IPS-18a (cell line): ENCODE measurements at regions not wholly inside any gene's neighbourhood (a gene's known extent, or its start where the extent isn't known, plus 50 kb on each side); places are given as distances from the start of the nearest gene placed in this dataset.
"Not testable (repeated sequence)": the region's sequence is repeated elsewhere in the genome, so short reads cannot be mapped to it uniquely, and the experiment has no call there.

ENCODE experiments used
- H3K27ac ChIP-seq: one replicate; pipeline ENCODE4 v1.5.1; 2013; ENCODE audit warnings: low read length
- H3K27me3 ChIP-seq: one replicate; pipeline ENCODE4 v1.6.1; 2013; ENCODE audit warnings: mild to moderate bottlenecking, low read length; ENCODE audit not compliant: control insufficient read depth, insufficient read depth
- H3K36me3 ChIP-seq: one replicate; pipeline ENCODE4 v1.6.1; 2013; ENCODE audit warnings: low read depth, low read length; ENCODE audit not compliant: control insufficient read depth
- H3K4me1 ChIP-seq: one replicate; pipeline ENCODE4 v1.6.1; 2013; ENCODE audit warnings: low read depth, low read length; ENCODE audit not compliant: control insufficient read depth
- H3K4me3 ChIP-seq: one replicate; pipeline ENCODE4 v1.5.1; 2013; ENCODE audit warnings: low read length
- H3K9ac ChIP-seq: one replicate; pipeline ENCODE4 v1.6.1; 2013; ENCODE audit warnings: mild to moderate bottlenecking, low read length, moderate library complexity
- H3K9me3 ChIP-seq: one replicate; pipeline ENCODE4 v1.6.1; 2013; ENCODE audit warnings: low read depth, low read length; ENCODE audit not compliant: control insufficient read depth

- no peak overlapping the region for H3K9ac ChIP-seq
- no peaks in the 10 kb centered on the region for H3K36me3 ChIP-seq
- no peaks in the 10 kb centered on the region for H3K27me3 ChIP-seq
- peaks cover 15% of the 10 kb centered on the region for H3K4me1 ChIP-seq
- no peaks in the 10 kb centered on the region for H3K9me3 ChIP-seq
- no peak overlapping the region for H3K27ac ChIP-seq
- H3K4me3 ChIP-seq: no peak overlapping the region
Measured at GRCh38 chr1:201640624-201641023, 101.7 kb downstream of the NAV1 start.

GRCh38 chr1:201641524-201642253, 102.8 kb downstream of the NAV1 start:
- H3K9ac ChIP-seq: no peak overlapping the region
- H3K36me3 ChIP-seq: no peaks in the 10 kb centered on the region
- no peak overlapping the region for H3K4me3 ChIP-seq
- no peak overlapping the region for H3K27ac ChIP-seq
- peaks cover 4% of the 10 kb centered on the region for H3K4me1 ChIP-seq
- peaks cover 6% of the 10 kb centered on the region for H3K27me3 ChIP-seq
- H3K9me3 ChIP-seq: no peaks in the 10 kb centered on the region

- H3K27ac ChIP-seq: no peak overlapping the region
- no peaks in the 10 kb centered on the region for H3K36me3 ChIP-seq
- H3K27me3 ChIP-seq: peaks cover 18% of the 10 kb centered on the region
- no peaks in the 10 kb centered on the region for H3K9me3 ChIP-seq
- peaks cover 6% of the 10 kb centered on the region for H3K4me1 ChIP-seq
- no peak overlapping the region for H3K4me3 ChIP-seq
- no peak overlapping the region for H3K9ac ChIP-seq
Measured at GRCh38 chr1:201643835-201644104, 104.8 kb downstream of the NAV1 start.

DNA sequence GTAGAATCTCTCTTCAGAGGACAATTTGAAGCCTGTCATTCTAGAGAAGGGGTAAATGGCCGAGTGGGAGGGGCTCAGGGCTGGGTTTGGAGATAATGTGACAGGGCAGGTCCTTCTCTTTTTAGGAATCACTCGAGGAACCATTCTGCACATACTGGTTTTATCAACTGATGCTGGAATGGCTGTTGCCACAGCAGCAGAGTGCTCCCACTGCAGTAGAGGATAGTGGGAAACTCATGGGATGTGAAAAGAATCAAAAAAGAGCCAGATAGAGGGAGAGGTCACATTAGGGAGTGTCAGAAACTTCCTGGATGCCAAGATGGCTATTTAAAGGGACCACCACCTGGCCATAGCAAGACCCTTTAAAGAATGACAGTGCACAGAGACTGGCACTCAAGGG, 105.3 kb downstream of the NAV1 start:
- Histone ChIP-seq H3K36me3 (no peaks in the 10 kb centered on the region), H3K9me3 (no peaks in the 10 kb centered on the region), H3K9ac (no peak overlapping the region), H3K4me1 (peaks cover 6% of the 10 kb centered on the region), H3K27ac (no peak overlapping the region), H3K4me3 (no peak overlapping the region), H3K27me3 (peaks cover 22% of the 10 kb centered on the region)

DNA sequence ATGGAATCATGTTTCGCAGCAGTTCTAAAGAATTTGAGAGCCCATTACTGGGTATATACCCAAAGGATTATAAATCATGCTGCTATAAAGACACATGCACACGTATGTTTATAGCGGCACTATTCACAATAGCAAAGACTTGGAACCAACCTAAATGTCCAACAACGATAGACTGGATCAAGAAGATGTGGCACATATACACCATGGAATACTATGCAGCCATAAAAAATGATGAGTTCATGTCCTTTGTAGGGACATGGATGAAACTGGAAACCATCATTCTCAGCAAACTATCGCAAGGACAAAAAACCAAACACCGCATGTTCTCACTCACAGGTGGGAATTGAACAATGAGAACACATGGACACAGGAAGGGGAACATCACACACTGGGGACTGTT, 106.1 kb downstream of the NAV1 start:
- H3K4me1 ChIP-seq, H3K9ac ChIP-seq, H3K27ac ChIP-seq, H3K9me3 ChIP-seq, H3K4me3 ChIP-seq, H3K36me3 ChIP-seq: not testable (repeated sequence)
- H3K27me3 ChIP-seq: peaks cover 28% of the 10 kb centered on the region

- no peaks in the 10 kb centered on the region for H3K9me3 ChIP-seq
- no peak overlapping the region for H3K27ac ChIP-seq
- H3K4me1 ChIP-seq: peaks cover 11% of the 10 kb centered on the region
- H3K4me3 ChIP-seq: no peak overlapping the region
- H3K9ac ChIP-seq: no peak overlapping the region
- H3K27me3 ChIP-seq: peaks cover 28% of the 10 kb centered on the region
- no peaks in the 10 kb centered on the region for H3K36me3 ChIP-seq
Measured at GRCh38 chr1:201645956-201646355, 107.0 kb downstream of the NAV1 start.

GRCh38 chr1:201646411-201647022, 107.6 kb downstream of the NAV1 start:
- H3K27ac ChIP-seq: no peak overlapping the region
- peaks cover 17% of the 10 kb centered on the region for H3K4me1 ChIP-seq

DNA sequence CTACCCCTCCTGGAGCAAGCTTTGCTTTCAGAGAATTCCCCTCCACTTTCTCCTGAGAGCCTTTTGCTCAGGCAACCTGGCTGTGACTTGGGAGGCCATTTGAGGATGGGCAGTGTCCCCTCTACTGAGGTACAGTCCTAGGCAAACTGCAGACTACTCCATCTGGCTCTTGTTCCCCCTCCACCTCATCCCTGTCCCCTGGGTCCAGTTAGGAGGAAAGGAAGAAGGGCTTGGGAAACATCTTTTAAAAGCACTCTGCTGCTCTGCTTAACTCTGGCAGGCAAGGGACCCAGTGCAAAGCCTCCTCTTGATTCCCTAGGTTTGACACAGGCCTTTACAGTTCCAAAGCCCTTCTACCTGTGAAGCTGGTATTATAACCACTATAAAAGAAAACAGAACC, 108.2 kb downstream of the NAV1 start:
- Histone ChIP-seq H3K4me1 (peaks cover 20% of the 10 kb centered on the region), H3K27me3 (peaks cover 28% of the 10 kb centered on the region), H3K9me3 (no peaks in the 10 kb centered on the region), H3K4me3 (peak overlapping the region; percentile 85), H3K27ac (no peak overlapping the region), H3K9ac (no peak overlapping the region), H3K36me3 (no peaks in the 10 kb centered on the region)

More at GRCh38 chr1:201646411-201647022, 107.6 kb downstream of the NAV1 start:
- peaks cover 28% of the 10 kb centered on the region for H3K27me3 ChIP-seq
- no peak overlapping the region for H3K4me3 ChIP-seq
- H3K9me3 ChIP-seq: no peaks in the 10 kb centered on the region
- H3K36me3 ChIP-seq: no peaks in the 10 kb centered on the region
- H3K9ac ChIP-seq: no peak overlapping the region

- Histone ChIP-seq H3K27me3 (peaks cover 28% of the 10 kb centered on the region), H3K27ac (no peak overlapping the region), H3K4me3 (peak overlapping the region; percentile 85), H3K9ac (peak overlapping the region; percentile 42), H3K9me3 (no peaks in the 10 kb centered on the region), H3K4me1 (peaks cover 20% of the 10 kb centered on the region), H3K36me3 (no peaks in the 10 kb centered on the region)
Measured at GRCh38 chr1:201647722-201648065, 108.8 kb downstream of the NAV1 start.

DNA sequence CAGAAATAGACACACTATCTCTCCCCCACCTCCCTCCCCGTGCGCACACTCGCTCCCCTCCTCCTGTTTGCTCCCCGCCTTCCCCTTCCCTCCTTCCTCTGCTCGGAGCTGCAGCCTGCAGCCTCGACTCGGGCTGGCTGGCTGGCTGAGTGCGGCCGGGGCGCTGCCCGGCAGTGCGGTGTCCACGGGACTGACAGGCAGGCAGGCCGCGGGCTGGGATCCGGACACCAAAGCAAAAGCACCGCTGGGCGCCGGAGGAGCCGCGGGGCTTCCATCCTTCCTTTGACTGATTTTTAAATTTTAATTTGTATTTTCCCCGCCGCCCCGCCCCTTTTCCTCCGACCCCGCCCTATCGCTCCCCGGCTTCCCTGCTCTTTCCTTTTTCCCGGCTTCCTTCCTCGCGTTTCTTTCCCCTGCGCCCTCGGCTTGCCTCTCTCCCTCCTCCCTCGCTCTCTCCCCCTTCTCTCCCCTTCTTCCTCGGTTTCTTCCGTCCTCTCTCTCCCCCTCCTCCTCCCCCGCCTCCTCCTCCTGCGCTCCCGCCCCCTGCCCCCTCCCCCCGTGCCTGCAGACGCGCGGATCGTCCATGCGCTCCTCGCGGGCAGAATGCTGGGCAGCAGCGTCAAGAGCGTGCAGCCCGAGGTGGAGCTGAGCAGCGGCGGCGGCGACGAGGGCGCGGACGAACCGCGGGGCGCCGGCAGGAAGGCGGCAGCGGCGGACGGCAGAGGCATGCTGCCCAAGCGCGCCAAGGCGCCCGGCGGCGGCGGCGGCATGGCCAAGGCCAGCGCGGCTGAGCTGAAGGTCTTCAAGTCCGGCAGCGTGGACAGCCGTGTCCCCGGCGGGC, 109.4 kb downstream of the NAV1 start:
- Histone ChIP-seq H3K27ac (no peak overlapping the region), H3K4me3 (peak overlapping the region; percentile 85), H3K4me1 (peaks cover 20% of the 10 kb centered on the region), H3K36me3 (no peaks in the 10 kb centered on the region), H3K9ac (peak overlapping the region; percentile 65), H3K27me3 (peaks cover 28% of the 10 kb centered on the region), H3K9me3 (no peaks in the 10 kb centered on the region)

DNA sequence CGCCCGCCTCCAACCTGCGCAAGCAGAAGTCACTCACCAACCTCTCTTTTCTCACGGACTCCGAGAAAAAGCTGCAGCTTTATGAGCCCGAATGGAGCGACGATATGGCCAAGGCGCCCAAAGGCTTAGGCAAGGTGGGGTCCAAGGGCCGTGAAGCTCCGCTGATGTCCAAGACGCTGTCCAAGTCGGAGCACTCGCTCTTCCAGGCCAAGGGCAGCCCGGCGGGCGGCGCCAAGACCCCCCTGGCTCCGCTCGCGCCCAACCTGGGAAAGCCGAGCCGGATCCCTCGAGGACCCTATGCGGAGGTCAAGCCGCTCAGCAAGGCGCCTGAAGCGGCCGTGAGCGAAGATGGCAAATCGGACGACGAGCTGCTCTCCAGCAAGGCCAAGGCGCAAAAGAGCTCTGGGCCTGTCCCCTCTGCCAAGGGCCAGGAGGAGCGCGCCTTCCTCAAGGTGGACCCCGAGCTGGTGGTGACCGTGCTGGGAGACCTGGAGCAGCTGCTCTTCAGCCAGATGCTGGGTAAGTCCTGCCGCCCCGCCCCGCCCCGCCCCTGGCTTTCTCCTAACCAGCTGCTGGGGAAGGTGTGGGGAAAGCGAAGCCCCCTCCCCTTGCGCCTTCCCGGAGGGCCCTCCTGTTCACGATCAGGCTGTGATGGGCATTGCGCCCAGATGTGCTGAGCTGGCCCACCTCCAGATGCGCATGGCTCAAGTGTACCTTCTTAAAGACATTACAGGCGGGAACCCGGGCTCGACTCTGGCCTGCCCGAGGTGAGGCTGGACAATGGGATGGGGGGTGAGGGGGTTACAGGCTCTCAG, 110.2 kb downstream of the NAV1 start:
- Histone ChIP-seq H3K4me1 (peaks cover 20% of the 10 kb centered on the region), H3K9me3 (no peaks in the 10 kb centered on the region), H3K36me3 (no peaks in the 10 kb centered on the region), H3K27ac (no peak overlapping the region), H3K4me3 (peak overlapping the region; percentile 85), H3K27me3 (peaks cover 28% of the 10 kb centered on the region), H3K9ac (peak overlapping the region; percentile 65)
